A549 (cell line): ENCODE measurements at regions not wholly inside any gene's neighbourhood (a gene's known extent, or its start where the extent isn't known, plus 50 kb on each side); places are given as distances from the start of the nearest gene placed in this dataset.
"Not testable (repeated sequence)": the region's sequence is repeated elsewhere in the genome, so short reads cannot be mapped to it uniquely, and the experiment has no call there.

Experiments
- MAFK ChIP-seq: fragments of 450-650 bp; IDR thresholded peaks from 2 replicates; pipeline ENCODE4 v1.6.1; 2014; ENCODE audit not compliant: partially characterized antibody
- POLR2A ChIP-seq: IDR thresholded peaks from 2 replicates; pipeline ENCODE4 v1.6.1; 2012; ENCODE audit warnings: mild to moderate bottlenecking, low read length
- RARB ChIP-seq: fragments of 250-450 bp; sonication (Bioruptor Pico); IDR thresholded peaks from 2 replicates; pipeline ENCODE4 v1.8.0; 2021; ENCODE audit warnings: mild to moderate bottlenecking, moderate library complexity
- TF ChIP-seq, protein P1 (sequence below): fragments of >200 bp; sonication (Bioruptor Twin); formaldehyde crosslinking; IDR thresholded peaks from 3 replicates; pipeline ENCODE4 v1.5.1; 2016

DNA sequence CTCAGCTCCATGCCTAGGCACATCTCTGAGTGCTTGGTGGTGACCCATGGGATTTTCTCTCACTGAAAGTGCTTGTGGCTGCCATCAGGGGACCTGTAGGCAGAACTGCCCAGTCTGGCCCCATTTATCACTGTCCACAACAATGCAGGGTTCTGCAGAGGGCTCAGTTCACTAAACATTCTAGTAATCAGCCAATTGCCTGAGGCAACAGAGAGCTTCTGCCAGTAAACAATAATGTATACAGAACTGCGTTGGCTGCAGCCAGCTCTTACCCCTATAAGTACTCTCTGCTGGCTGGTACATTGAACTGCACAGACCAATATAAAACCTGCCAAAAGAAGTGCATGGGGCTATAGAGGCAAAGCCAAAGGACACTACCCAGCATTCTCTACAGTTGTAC is 680.2 kb downstream of the TGIF2LX start:
- TF ChIP-seq, protein P1, sequence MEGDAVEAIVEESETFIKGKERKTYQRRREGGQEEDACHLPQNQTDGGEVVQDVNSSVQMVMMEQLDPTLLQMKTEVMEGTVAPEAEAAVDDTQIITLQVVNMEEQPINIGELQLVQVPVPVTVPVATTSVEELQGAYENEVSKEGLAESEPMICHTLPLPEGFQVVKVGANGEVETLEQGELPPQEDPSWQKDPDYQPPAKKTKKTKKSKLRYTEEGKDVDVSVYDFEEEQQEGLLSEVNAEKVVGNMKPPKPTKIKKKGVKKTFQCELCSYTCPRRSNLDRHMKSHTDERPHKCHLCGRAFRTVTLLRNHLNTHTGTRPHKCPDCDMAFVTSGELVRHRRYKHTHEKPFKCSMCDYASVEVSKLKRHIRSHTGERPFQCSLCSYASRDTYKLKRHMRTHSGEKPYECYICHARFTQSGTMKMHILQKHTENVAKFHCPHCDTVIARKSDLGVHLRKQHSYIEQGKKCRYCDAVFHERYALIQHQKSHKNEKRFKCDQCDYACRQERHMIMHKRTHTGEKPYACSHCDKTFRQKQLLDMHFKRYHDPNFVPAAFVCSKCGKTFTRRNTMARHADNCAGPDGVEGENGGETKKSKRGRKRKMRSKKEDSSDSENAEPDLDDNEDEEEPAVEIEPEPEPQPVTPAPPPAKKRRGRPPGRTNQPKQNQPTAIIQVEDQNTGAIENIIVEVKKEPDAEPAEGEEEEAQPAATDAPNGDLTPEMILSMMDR: not testable (repeated sequence)
- TF ChIP-seq MAFK; RARB (CRISPR knock-in tag); POLR2A: not testable (repeated sequence)
